Mesendoderm (in vitro differentiated cells): ENCODE measurements at regions not wholly inside any gene's neighbourhood (a gene's known extent, or its start where the extent isn't known, plus 50 kb on each side); places are given as distances from the start of the nearest gene placed in this dataset.

ENCODE experiments used
- DNase-seq: peaks from one replicate; pipeline ENCODE4 v3.0.0; 2013
- H2AK5ac ChIP-seq: 2 replicates; pipeline ENCODE4 v1.6.1; 2013; ENCODE audit warnings: low read length, inconsistent platforms
- H2BK120ac ChIP-seq: 2 replicates; pipeline ENCODE4 v1.6.1; 2013; ENCODE audit warnings: low read depth, mild to moderate bottlenecking, low read length, moderate library complexity, mixed read lengths
- H2BK15ac ChIP-seq: replicated peaks from 2 replicates; pipeline ENCODE4 v1.6.1; 2013; ENCODE audit warnings: low read depth, mild to moderate bottlenecking, moderate library complexity
- H2BK5ac ChIP-seq: 2 replicates; pipeline ENCODE4 v1.6.1; 2013; ENCODE audit warnings: low read length, inconsistent platforms
- H3K18ac ChIP-seq: 2 replicates; pipeline ENCODE4 v1.6.1; 2013; ENCODE audit warnings: mild to moderate bottlenecking, low read length, mixed read lengths
- H3K23ac ChIP-seq: one replicate; pipeline ENCODE4 v1.6.1; 2013; ENCODE audit warnings: low read length
- H3K27ac ChIP-seq: 2 replicates; pipeline ENCODE4 v1.5.1; 2013; ENCODE audit warnings: low read depth, mild to moderate bottlenecking, inconsistent platforms, low read length, moderate library complexity
- H3K27me3 ChIP-seq: 2 replicates; pipeline ENCODE4 v1.6.1; 2013; ENCODE audit warnings: low read length, control low read depth, mild to moderate bottlenecking, inconsistent platforms; ENCODE audit not compliant: insufficient read depth, poor library complexity
- H3K36me3 ChIP-seq: 2 replicates; pipeline ENCODE4 v1.6.1; 2013; ENCODE audit warnings: low read length, inconsistent platforms; ENCODE audit not compliant: control insufficient read depth, insufficient read depth
- H3K4ac ChIP-seq: one replicate; pipeline ENCODE4 v1.6.1; 2013; ENCODE audit warnings: low read depth, mild to moderate bottlenecking, low read length, moderate library complexity
- H3K4me1 ChIP-seq: 2 replicates; pipeline ENCODE4 v1.6.1; 2013; ENCODE audit warnings: low read depth, low read length, inconsistent platforms; ENCODE audit not compliant: control insufficient read depth
- H3K4me2 ChIP-seq: 2 replicates; pipeline ENCODE4 v1.6.1; 2013; ENCODE audit warnings: low read length
- H3K4me3 ChIP-seq: 2 replicates; pipeline ENCODE4 v1.5.1; 2013; ENCODE audit warnings: mild to moderate bottlenecking, low read length
- H3K56ac ChIP-seq: one replicate; pipeline ENCODE4 v1.6.1; 2013; ENCODE audit warnings: low read length
- H3K79me1 ChIP-seq: 2 replicates; pipeline ENCODE4 v1.6.1; 2013; ENCODE audit warnings: low read length, inconsistent platforms
- H3K79me2 ChIP-seq: 2 replicates; pipeline ENCODE4 v1.6.1; 2013; ENCODE audit warnings: mild to moderate bottlenecking, low read length; ENCODE audit not compliant: control insufficient read depth, insufficient read depth
- H3K9ac ChIP-seq: 2 replicates; pipeline ENCODE4 v1.6.1; 2013; ENCODE audit warnings: low read length, inconsistent platforms
- H4K5ac ChIP-seq: one replicate; pipeline ENCODE4 v1.6.1; 2013; ENCODE audit warnings: low read length
- H4K8ac ChIP-seq: one replicate; pipeline ENCODE4 v1.6.1; 2013; ENCODE audit warnings: low read depth, mild to moderate bottlenecking, control low read depth, low read length, moderate library complexity
- WGBS: extraction: QIAGEN DNeasy Blood & Tissue Kit; methylation state at CpG from one replicate; pipeline ENCODE4 v1.1.7; 2013; ENCODE audit warnings: low lambda C conversion rate, missing lambda C conversion rate; ENCODE audit not compliant: insufficient coverage; ENCODE audit errors: extremely low coverage; 5-methylcytosine and 5-hydroxymethylcytosine counted together

GRCh38 chr3:176172492-176172891 lies 1024.8 kb downstream of the TBL1XR1 start:
- no peak overlapping the region for H2AK5ac ChIP-seq
- H3K4ac ChIP-seq, result no peak overlapping the region
- H4K8ac ChIP-seq, result no peak overlapping the region
- H3K79me2 ChIP-seq, result no peaks in the 10 kb centered on the region
- H2BK120ac ChIP-seq, result no peak overlapping the region
- no peak for DNase-seq
- no peak overlapping the region for H3K18ac ChIP-seq
- H3K27me3 ChIP-seq, result no peaks in the 10 kb centered on the region
- H3K4me1 ChIP-seq, result no peaks in the 10 kb centered on the region
- H3K36me3 ChIP-seq, result no peaks in the 10 kb centered on the region
- no peak overlapping the region for H3K4me3 ChIP-seq
- no peak overlapping the region for H4K5ac ChIP-seq
- no peak overlapping the region for H2BK5ac ChIP-seq
- no peak overlapping the region for H3K56ac ChIP-seq
- H2BK15ac ChIP-seq, result no peak overlapping the region
- H3K23ac ChIP-seq, result no peak overlapping the region
- no peak overlapping the region for H3K9ac ChIP-seq
- no peak overlapping the region for H3K4me2 ChIP-seq
- H3K27ac ChIP-seq, result no peak overlapping the region
- no CpG with 5 or more reads among the region's 1 CpG for WGBS
- no peaks in the 10 kb centered on the region for H3K79me1 ChIP-seq

- no peak for DNase-seq
- Histone ChIP-seq H4K5ac (no peak overlapping the region), H4K8ac (no peak overlapping the region), H3K4me2 (no peak overlapping the region), H2AK5ac (no peak overlapping the region), H3K23ac (no peak overlapping the region), H3K9ac (no peak overlapping the region), H2BK15ac (no peak overlapping the region), H3K79me1 (no peaks in the 10 kb centered on the region), H3K4me1 (no peaks in the 10 kb centered on the region), H3K27ac (no peak overlapping the region), H3K4ac (no peak overlapping the region), H2BK120ac (no peak overlapping the region), H3K18ac (no peak overlapping the region), H3K27me3 (no peaks in the 10 kb centered on the region), H3K36me3 (no peaks in the 10 kb centered on the region), H3K79me2 (no peaks in the 10 kb centered on the region), H3K56ac (no peak overlapping the region), H3K4me3 (no peak overlapping the region), H2BK5ac (no peak overlapping the region)
- WGBS, result no CpG with 5 or more reads among the region's 2 CpGs
Observed at GRCh38 chr3:176167272-176167671, 1030.0 kb downstream of the TBL1XR1 start.

- no peak overlapping the region for H3K56ac ChIP-seq
- H3K79me2 ChIP-seq, result no peaks in the 10 kb centered on the region
- no peak overlapping the region for H3K23ac ChIP-seq
- H2AK5ac ChIP-seq, result no peak overlapping the region
- no peak overlapping the region for H3K4me2 ChIP-seq
- no peak overlapping the region for H3K18ac ChIP-seq
- no peak overlapping the region for H2BK120ac ChIP-seq
- DNase-seq, result no peak
- H3K27ac ChIP-seq, result no peak overlapping the region
- H4K5ac ChIP-seq, result no peak overlapping the region
- no peak overlapping the region for H2BK15ac ChIP-seq
- no peak overlapping the region for H3K4me3 ChIP-seq
- no peaks in the 10 kb centered on the region for H3K79me1 ChIP-seq
- no peak overlapping the region for H4K8ac ChIP-seq
- no peaks in the 10 kb centered on the region for H3K36me3 ChIP-seq
- no peak overlapping the region for H2BK5ac ChIP-seq
- no peaks in the 10 kb centered on the region for H3K27me3 ChIP-seq
- no peaks in the 10 kb centered on the region for H3K4me1 ChIP-seq
- H3K4ac ChIP-seq, result no peak overlapping the region
- H3K9ac ChIP-seq, result no peak overlapping the region
Observed at GRCh38 chr3:176160997-176161396, 1036.3 kb downstream of the TBL1XR1 start.

- WGBS, result no CpG with 5 or more reads among the region's 2 CpGs
- H3K4me3 ChIP-seq, result no peak overlapping the region
- H2BK120ac ChIP-seq, result no peak overlapping the region
- H3K18ac ChIP-seq, result no peak overlapping the region
- H3K27me3 ChIP-seq, result no peaks in the 10 kb centered on the region
- no peak overlapping the region for H2BK5ac ChIP-seq
- no peak overlapping the region for H3K9ac ChIP-seq
- H3K23ac ChIP-seq, result no peak overlapping the region
- H3K4me1 ChIP-seq, result no peaks in the 10 kb centered on the region
- H3K4ac ChIP-seq, result no peak overlapping the region
- no peak overlapping the region for H3K56ac ChIP-seq
- no peak overlapping the region for H4K8ac ChIP-seq
- H3K79me2 ChIP-seq, result no peaks in the 10 kb centered on the region
- H3K4me2 ChIP-seq, result no peak overlapping the region
- no peak overlapping the region for H4K5ac ChIP-seq
- no peak overlapping the region for H2BK15ac ChIP-seq
- H2AK5ac ChIP-seq, result no peak overlapping the region
- no peaks in the 10 kb centered on the region for H3K79me1 ChIP-seq
- no peak for DNase-seq
- H3K36me3 ChIP-seq, result no peaks in the 10 kb centered on the region
- H3K27ac ChIP-seq, result no peak overlapping the region
Observed at GRCh38 chr3:176159796-176160195, 1037.5 kb downstream of the TBL1XR1 start.

- no CpG with 5 or more reads among the region's 6 CpGs for WGBS
- no peak overlapping the region for H2AK5ac ChIP-seq
Observed at GRCh38 chr3:176155012-176155411, 1042.3 kb downstream of the TBL1XR1 start.

GRCh38 chr3:176149567-176149966 lies 1047.7 kb downstream of the TBL1XR1 start:
- no peak overlapping the region for H3K27ac ChIP-seq
- no peaks in the 10 kb centered on the region for H3K79me1 ChIP-seq
- H3K4me1 ChIP-seq, result no peaks in the 10 kb centered on the region
- H3K56ac ChIP-seq, result no peak overlapping the region
- no peak overlapping the region for H2AK5ac ChIP-seq
- no peak overlapping the region for H3K18ac ChIP-seq
- H3K4me2 ChIP-seq, result no peak overlapping the region
- no peak overlapping the region for H2BK15ac ChIP-seq
- no peak overlapping the region for H3K4ac ChIP-seq
- no peak overlapping the region for H3K4me3 ChIP-seq
- no peak overlapping the region for H4K5ac ChIP-seq
- DNase-seq, result no peak
- no peak overlapping the region for H3K23ac ChIP-seq
- H4K8ac ChIP-seq, result no peak overlapping the region
- no peak overlapping the region for H2BK120ac ChIP-seq
- no peak overlapping the region for H2BK5ac ChIP-seq
- H3K9ac ChIP-seq, result no peak overlapping the region
- no peaks in the 10 kb centered on the region for H3K27me3 ChIP-seq
- H3K36me3 ChIP-seq, result no peaks in the 10 kb centered on the region
- H3K79me2 ChIP-seq, result no peaks in the 10 kb centered on the region

More at GRCh38 chr3:176155012-176155411, 1042.3 kb downstream of the TBL1XR1 start:
- H3K4me1 ChIP-seq, result no peaks in the 10 kb centered on the region
- no peaks in the 10 kb centered on the region for H3K36me3 ChIP-seq
- no peak overlapping the region for H3K9ac ChIP-seq
- no peak overlapping the region for H3K18ac ChIP-seq
- H3K23ac ChIP-seq, result no peak overlapping the region
- H3K56ac ChIP-seq, result no peak overlapping the region
- no peak overlapping the region for H3K27ac ChIP-seq
- H3K4me3 ChIP-seq, result no peak overlapping the region
- DNase-seq, result no peak
- H2BK5ac ChIP-seq, result no peak overlapping the region
- H3K79me2 ChIP-seq, result no peaks in the 10 kb centered on the region
- no peak overlapping the region for H4K5ac ChIP-seq
- H3K4me2 ChIP-seq, result no peak overlapping the region
- no peaks in the 10 kb centered on the region for H3K79me1 ChIP-seq
- no peaks in the 10 kb centered on the region for H3K27me3 ChIP-seq
- H2BK120ac ChIP-seq, result no peak overlapping the region
- no peak overlapping the region for H3K4ac ChIP-seq
- H4K8ac ChIP-seq, result no peak overlapping the region
- no peak overlapping the region for H2BK15ac ChIP-seq
